HTR-8/SVneo (cell line): ENCODE measurements at regions not wholly inside any gene's neighbourhood (a gene's known extent, or its start where the extent isn't known, plus 50 kb on each side); places are given as distances from the start of the nearest gene placed in this dataset.
"Not testable (repeated sequence)": the region's sequence is repeated elsewhere in the genome, so short reads cannot be mapped to it uniquely, and the experiment has no call there.

Experiments
- DNase-seq: peaks from one replicate; pipeline ENCODE4 v3.0.0; 2011; ENCODE audit warnings: low spot score, mixed read lengths; ENCODE audit not compliant: insufficient read length
- FAIRE-seq: peaks from 2 replicates; lab custom pipeline; 2011; peaks lifted over from hg19 to GRCh38; lab: Jason Lieb, UNC

- no peak for FAIRE-seq
- no peak for DNase-seq
These were observed 241.6 kb downstream of the CDK5RAP2 start for GRCh38 chr9:120338340-120338739.

GRCh38 chr9:120337131-120337530 lies 242.8 kb downstream of the CDK5RAP2 start:
- FAIRE-seq: no peak
- no peak for DNase-seq

- DNase-seq: no peak
- no peak for FAIRE-seq
These were observed 243.2 kb downstream of the CDK5RAP2 start for GRCh38 chr9:120336753-120337090.

- FAIRE-seq (no peak), DNase-seq (no peak)
These were observed 243.8 kb downstream of the CDK5RAP2 start for GRCh38 chr9:120336021-120336752.

- no peak for DNase-seq
- FAIRE-seq: no peak
These were observed 248.1 kb downstream of the CDK5RAP2 start for GRCh38 chr9:120331913-120332312.

- DNase-seq (no peak), FAIRE-seq (no peak)
These were observed 249.9 kb downstream of the CDK5RAP2 start for GRCh38 chr9:120330031-120330430.

- no peak for FAIRE-seq
- no peak for DNase-seq
These were observed 252.6 kb downstream of the CDK5RAP2 start for GRCh38 chr9:120327322-120327721.

- DNase-seq: no peak
These were observed 253.8 kb downstream of the CDK5RAP2 start for GRCh38 chr9:120326049-120326693.

GRCh38 chr9:120324996-120325642 lies 254.8 kb downstream of the CDK5RAP2 start:
- FAIRE-seq: no peak
- DNase-seq: no peak

More at GRCh38 chr9:120326049-120326693, 253.8 kb downstream of the CDK5RAP2 start:
- FAIRE-seq: no peak

GRCh38 chr9:120324461-120324860 lies 255.5 kb downstream of the CDK5RAP2 start:
- FAIRE-seq (no peak), DNase-seq (no peak)

GRCh38 chr9:120323125-120323524 lies 256.8 kb downstream of the CDK5RAP2 start:
- DNase-seq: no peak
- FAIRE-seq: no peak

- FAIRE-seq (no peak), DNase-seq (no peak)
These were observed 260.5 kb downstream of the CDK5RAP2 start for GRCh38 chr9:120319452-120319851.

- no peak for FAIRE-seq
- no peak for DNase-seq
These were observed 264.8 kb downstream of the CDK5RAP2 start for GRCh38 chr9:120315154-120315553.

GRCh38 chr9:120312031-120312430 lies 267.9 kb downstream of the CDK5RAP2 start:
- FAIRE-seq (no peak), DNase-seq (no peak)

- FAIRE-seq (no peak), DNase-seq (no peak)
These were observed 269.9 kb downstream of the CDK5RAP2 start for GRCh38 chr9:120310035-120310434.

GRCh38 chr9:120308495-120308894 lies 271.5 kb downstream of the CDK5RAP2 start:
- no peak for DNase-seq
- no peak for FAIRE-seq

GRCh38 chr9:120307599-120307998 lies 272.4 kb downstream of the CDK5RAP2 start:
- FAIRE-seq (no peak), DNase-seq (no peak)

GRCh38 chr9:120306561-120306960 lies 273.4 kb downstream of the CDK5RAP2 start:
- DNase-seq (no peak), FAIRE-seq (no peak)

- DNase-seq (no peak), FAIRE-seq (no peak)
These were observed 273.9 kb downstream of the CDK5RAP2 start for GRCh38 chr9:120306088-120306487.

GRCh38 chr9:120304896-120305295 lies 275.1 kb downstream of the CDK5RAP2 start:
- DNase-seq, FAIRE-seq: not testable (repeated sequence)

- no peak for FAIRE-seq
- DNase-seq: no peak
These were observed 276.4 kb downstream of the CDK5RAP2 start for GRCh38 chr9:120303519-120303918.
